ENCODE measurements at regions not wholly inside any gene's neighbourhood (a gene's known extent, or its start where the extent isn't known, plus 50 kb on each side); places are given as distances from the start of the nearest gene placed in this dataset.
A peak's percentile ranks its signal among the peaks of the same experiment; 100 is the strongest.
"Not testable (repeated sequence)": the region's sequence is repeated elsewhere in the genome, so short reads cannot be mapped to it uniquely, and the experiment has no call there.

DNA sequence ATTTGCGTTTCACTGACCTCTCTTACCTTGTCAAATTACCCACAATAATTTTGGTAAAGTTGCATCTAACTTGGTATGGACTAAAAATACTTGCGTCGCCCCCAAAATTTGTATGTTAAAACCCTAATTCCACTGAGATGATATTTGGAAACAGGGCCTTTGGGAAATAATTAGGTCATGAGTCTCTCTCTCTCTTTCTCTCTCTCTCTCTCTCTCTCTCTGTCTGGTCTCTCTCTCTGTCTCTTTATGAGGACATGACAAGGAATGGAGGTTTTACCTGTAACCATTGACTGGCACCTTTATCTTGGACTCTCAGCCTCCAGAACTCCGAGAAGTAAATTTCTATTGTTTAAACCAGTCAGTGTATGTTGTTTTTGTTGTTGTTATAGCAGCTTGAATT lies 111.5 kb upstream of the BDP1 start:
- ATAC-seq; H3K4me1 Mint-ChIP-seq; H3K9me3 ChIP-seq (ENCODE audit: control insufficient read depth, insufficient read depth, low read length); H3K27ac Mint-ChIP-seq; H3K27me3 ChIP-seq (ENCODE audit: control insufficient read depth, insufficient read depth, low read length); H3K27me3 Mint-ChIP-seq (ENCODE audit: low read depth in 2 of 2); H3K9me3 Mint-ChIP-seq; H3K4me3 Mint-ChIP-seq; H3K36me3 Mint-ChIP-seq; H3K4me1 ChIP-seq (ENCODE audit: control insufficient read depth, insufficient read depth, low read length); DNase-seq; H3K36me3 ChIP-seq (ENCODE audit: control insufficient read depth, insufficient read depth, low read length); H3K27ac ChIP-seq (ENCODE audit: low read length); intact Hi-C loops (cut with micrococcal nuclease); H3K4me3 ChIP-seq (ENCODE audit: low read length): not testable (repeated sequence)
- WGBS (ENCODE audit: insufficient coverage): no CpG with 5 or more reads among the region's 4 CpGs

DNA sequence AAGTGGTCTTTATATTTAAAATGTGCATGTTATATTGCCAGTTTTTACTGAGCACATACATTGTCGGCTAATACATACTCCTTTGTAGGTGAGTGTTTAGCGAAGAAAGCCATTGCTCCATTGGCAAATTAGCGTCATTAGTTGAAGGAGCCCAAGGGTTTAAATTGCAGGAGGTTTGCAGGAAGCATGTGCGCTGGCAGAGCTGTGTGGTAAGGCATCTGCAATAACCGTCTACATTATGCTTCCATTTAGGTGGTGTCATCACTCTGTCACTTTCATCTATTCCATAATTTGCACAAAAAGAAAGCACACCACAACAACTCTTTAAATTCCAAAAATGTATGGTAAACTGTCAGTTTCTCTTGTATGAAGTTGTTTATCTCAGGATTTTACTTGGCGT lies 82.8 kb upstream of the BDP1 start:
- H3K27me3 ChIP-seq (ENCODE audit: control insufficient read depth, insufficient read depth, low read length); H3K9me3 ChIP-seq (ENCODE audit: control insufficient read depth, insufficient read depth, low read length); H3K4me3 Mint-ChIP-seq; H3K4me1 Mint-ChIP-seq; H3K27ac Mint-ChIP-seq; H3K9me3 Mint-ChIP-seq; ATAC-seq; H3K36me3 ChIP-seq (ENCODE audit: control insufficient read depth, insufficient read depth, low read length); H3K4me3 ChIP-seq (ENCODE audit: low read length); H3K27ac ChIP-seq (ENCODE audit: low read length); DNase-seq; H3K4me1 ChIP-seq (ENCODE audit: control insufficient read depth, insufficient read depth, low read length); H3K36me3 Mint-ChIP-seq; intact Hi-C loops (cut with micrococcal nuclease): not testable (repeated sequence)
- peaks cover 10 to 12% of the 10 kb centered on the region in 2 donors for H3K27me3 Mint-ChIP-seq (ENCODE audit: low read depth in 2 of 2)
- WGBS (ENCODE audit: insufficient coverage): 97% methylated on average over 4 of the region's 6 CpGs

DNA sequence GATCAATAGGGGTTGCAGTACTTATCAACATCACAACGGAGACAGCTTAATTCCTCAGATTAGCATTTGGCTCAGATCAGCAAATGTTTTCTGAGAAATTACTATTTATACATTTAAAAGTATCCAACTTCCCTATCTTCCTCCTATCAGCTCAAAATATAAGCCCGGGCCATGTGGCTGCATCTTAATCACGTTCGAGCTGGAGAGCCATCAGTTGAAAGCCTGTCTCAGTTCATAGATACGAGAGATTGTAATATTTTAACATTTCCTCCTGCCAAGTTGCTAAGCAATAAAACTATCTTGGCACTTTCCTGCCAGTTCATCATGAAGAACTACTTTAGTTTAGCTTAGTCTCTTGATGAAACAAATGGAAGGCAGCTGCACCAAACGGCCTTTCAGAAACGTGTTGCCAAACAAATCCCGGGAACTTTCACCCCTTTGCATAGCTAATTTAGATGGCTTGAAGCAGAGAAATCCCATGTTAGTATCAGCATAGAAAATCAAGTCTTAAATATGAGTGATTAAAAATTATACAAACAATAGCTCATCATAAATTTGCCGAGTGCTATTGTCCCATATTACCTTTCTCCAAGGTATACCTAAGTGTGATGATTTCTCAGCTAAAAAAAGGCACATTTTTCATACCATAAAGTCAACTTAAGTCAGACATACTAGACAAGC lies 82.3 kb upstream of the BDP1 start:
- H3K4me3 ChIP-seq (ENCODE audit: low read length); intact Hi-C loops (cut with micrococcal nuclease); DNase-seq; H3K36me3 Mint-ChIP-seq; H3K9me3 ChIP-seq (ENCODE audit: control insufficient read depth, insufficient read depth, low read length); H3K27me3 ChIP-seq (ENCODE audit: control insufficient read depth, insufficient read depth, low read length); H3K4me1 Mint-ChIP-seq; H3K9me3 Mint-ChIP-seq; H3K27ac ChIP-seq (ENCODE audit: low read length); H3K4me1 ChIP-seq (ENCODE audit: control insufficient read depth, insufficient read depth, low read length); H3K4me3 Mint-ChIP-seq; H3K27ac Mint-ChIP-seq; H3K36me3 ChIP-seq (ENCODE audit: control insufficient read depth, insufficient read depth, low read length); ATAC-seq: not testable (repeated sequence)
- H3K27me3 Mint-ChIP-seq (ENCODE audit: low read depth in 2 of 2): peaks cover 10 to 12% of the 10 kb centered on the region in 2 donors
- 67% methylated on average over 8 of the region's 9 CpGs for WGBS (ENCODE audit: insufficient coverage)

DNA sequence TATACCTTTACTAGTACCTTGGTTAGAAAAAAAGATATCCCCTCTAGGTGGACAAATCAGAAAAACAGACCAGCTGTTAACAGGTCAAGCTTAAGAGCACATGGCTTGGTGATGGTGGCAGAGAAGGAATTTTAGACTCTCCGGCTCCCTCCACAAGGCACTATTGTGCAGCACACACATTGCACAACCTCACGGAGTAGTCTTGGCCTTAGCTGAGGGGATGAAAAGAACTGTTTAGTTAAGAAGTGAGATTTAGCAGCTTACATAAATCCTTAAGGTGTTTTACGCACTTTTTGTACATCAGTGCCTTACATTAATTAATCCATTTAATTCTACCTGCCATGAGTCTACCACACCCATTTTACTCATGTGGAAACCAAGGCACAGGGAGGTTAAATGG lies 71.2 kb upstream of the BDP1 start:
- intact Hi-C loops (cut with micrococcal nuclease); H3K4me1 ChIP-seq (ENCODE audit: control insufficient read depth, insufficient read depth, low read length); H3K27me3 ChIP-seq (ENCODE audit: control insufficient read depth, insufficient read depth, low read length); H3K9me3 Mint-ChIP-seq; DNase-seq; H3K27ac ChIP-seq (ENCODE audit: low read length); H3K36me3 Mint-ChIP-seq; H3K4me3 Mint-ChIP-seq; H3K4me3 ChIP-seq (ENCODE audit: low read length); H3K4me1 Mint-ChIP-seq; H3K36me3 ChIP-seq (ENCODE audit: control insufficient read depth, insufficient read depth, low read length); H3K9me3 ChIP-seq (ENCODE audit: control insufficient read depth, insufficient read depth, low read length); H3K27ac Mint-ChIP-seq; H3K27me3 Mint-ChIP-seq (ENCODE audit: low read depth in 2 of 2); ATAC-seq: not testable (repeated sequence)
- WGBS (ENCODE audit: insufficient coverage): 100% methylated on average over 1 of the region's 3 CpGs

DNA sequence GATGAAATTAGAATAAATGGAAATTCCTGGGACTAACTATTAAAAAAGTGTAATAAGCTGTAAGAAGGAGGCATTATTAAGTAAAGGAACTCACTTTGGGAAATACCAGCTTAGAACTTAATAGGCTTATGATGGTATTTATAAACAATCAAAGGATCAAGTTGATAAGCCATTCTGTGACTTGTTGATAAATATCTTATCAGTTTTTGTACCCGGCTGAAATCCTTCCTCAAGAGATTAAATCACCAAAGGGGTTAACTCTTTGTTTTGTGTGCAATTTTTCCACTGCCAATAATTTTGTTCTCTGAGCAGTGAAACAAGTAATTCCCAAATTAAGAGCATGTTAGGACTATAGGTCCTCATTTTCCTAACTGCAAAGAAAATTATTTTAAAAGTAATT lies 70.7 kb upstream of the BDP1 start:
- no peak overlapping the region for H3K4me3 ChIP-seq (ENCODE audit: low read length)
- Mint-ChIP-seq H3K27me3 (ENCODE audit: low read depth in 2 of 2) (peaks cover 2 to 8% of the 10 kb centered on the region in 2 donors), H3K9me3 (no peaks in the 10 kb centered on the region), H3K36me3 (no peaks in the 10 kb centered on the region), H3K4me1 (no peaks in the 10 kb centered on the region), H3K27ac (no peak overlapping the region), H3K4me3 (no peak overlapping the region)
- ATAC-seq (no peak), DNase-seq (no peak)
- TF ChIP-seq, protein P1, sequence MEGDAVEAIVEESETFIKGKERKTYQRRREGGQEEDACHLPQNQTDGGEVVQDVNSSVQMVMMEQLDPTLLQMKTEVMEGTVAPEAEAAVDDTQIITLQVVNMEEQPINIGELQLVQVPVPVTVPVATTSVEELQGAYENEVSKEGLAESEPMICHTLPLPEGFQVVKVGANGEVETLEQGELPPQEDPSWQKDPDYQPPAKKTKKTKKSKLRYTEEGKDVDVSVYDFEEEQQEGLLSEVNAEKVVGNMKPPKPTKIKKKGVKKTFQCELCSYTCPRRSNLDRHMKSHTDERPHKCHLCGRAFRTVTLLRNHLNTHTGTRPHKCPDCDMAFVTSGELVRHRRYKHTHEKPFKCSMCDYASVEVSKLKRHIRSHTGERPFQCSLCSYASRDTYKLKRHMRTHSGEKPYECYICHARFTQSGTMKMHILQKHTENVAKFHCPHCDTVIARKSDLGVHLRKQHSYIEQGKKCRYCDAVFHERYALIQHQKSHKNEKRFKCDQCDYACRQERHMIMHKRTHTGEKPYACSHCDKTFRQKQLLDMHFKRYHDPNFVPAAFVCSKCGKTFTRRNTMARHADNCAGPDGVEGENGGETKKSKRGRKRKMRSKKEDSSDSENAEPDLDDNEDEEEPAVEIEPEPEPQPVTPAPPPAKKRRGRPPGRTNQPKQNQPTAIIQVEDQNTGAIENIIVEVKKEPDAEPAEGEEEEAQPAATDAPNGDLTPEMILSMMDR (IDR thresholded peaks at IDR 0.05): no peak
- intact Hi-C loops (cut with micrococcal nuclease): no loop called here
- no peaks in the 10 kb centered on the region for H3K27me3 ChIP-seq (ENCODE audit: control insufficient read depth, insufficient read depth, low read length)
- H3K4me1 ChIP-seq (ENCODE audit: control insufficient read depth, insufficient read depth, low read length): no peaks in the 10 kb centered on the region
- H3K36me3 ChIP-seq (ENCODE audit: control insufficient read depth, insufficient read depth, low read length): no peaks in the 10 kb centered on the region
- no peak overlapping the region for H3K27ac ChIP-seq (ENCODE audit: low read length)
- no peaks in the 10 kb centered on the region for H3K9me3 ChIP-seq (ENCODE audit: control insufficient read depth, insufficient read depth, low read length)
- WGBS (ENCODE audit: insufficient coverage): 14% methylated on average over 1 of the region's 1 CpG

DNA sequence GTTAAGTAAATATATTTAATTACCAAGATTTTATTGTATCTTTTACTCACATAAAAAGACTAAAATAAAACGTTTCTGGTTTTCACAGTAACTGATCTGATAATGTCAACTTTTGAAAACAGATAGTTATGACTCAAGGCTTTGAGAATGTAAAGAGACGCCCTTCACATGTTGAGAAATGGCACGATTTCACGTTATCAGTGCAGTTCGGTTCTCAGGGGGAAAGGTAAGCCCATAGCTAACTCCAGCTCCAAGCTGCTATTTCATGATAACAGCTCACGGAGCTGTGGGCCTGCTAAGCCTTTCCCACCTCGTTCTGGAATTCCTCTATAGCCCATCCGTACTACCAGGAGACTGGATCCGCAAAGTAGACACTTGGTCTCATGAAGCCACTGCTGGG lies 70.2 kb upstream of the BDP1 start:
- H3K27ac ChIP-seq (ENCODE audit: low read length); ATAC-seq; H3K4me1 ChIP-seq (ENCODE audit: control insufficient read depth, insufficient read depth, low read length); H3K36me3 Mint-ChIP-seq; H3K27me3 Mint-ChIP-seq (ENCODE audit: low read depth in 2 of 2); H3K4me3 Mint-ChIP-seq; H3K27me3 ChIP-seq (ENCODE audit: control insufficient read depth, insufficient read depth, low read length); H3K27ac Mint-ChIP-seq; H3K4me1 Mint-ChIP-seq; intact Hi-C loops (cut with micrococcal nuclease); H3K9me3 ChIP-seq (ENCODE audit: control insufficient read depth, insufficient read depth, low read length); DNase-seq; H3K4me3 ChIP-seq (ENCODE audit: low read length); H3K9me3 Mint-ChIP-seq; H3K36me3 ChIP-seq (ENCODE audit: control insufficient read depth, insufficient read depth, low read length): not testable (repeated sequence)
- WGBS (ENCODE audit: insufficient coverage): 85% methylated on average over 8 of the region's 9 CpGs

DNA sequence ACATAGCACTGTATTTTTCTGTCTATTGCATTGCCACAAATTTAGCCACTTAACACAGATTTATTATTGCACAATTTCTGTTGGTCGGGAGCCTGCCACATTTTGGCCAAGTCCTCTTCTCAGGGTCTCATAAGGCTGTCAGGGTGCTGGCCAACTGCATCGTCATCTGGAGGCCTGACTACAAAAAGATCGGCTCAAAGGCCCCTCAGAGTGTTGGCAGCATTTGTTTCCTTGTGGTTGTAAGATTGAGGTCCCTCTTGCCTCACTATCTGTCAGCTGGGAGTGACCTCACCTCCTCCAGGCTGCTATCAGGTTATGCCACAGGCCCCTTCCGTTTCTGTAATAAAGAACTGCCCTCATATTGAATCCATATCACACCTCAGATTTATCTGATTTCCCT lies 67.3 kb upstream of the BDP1 start:
- H3K4me3 ChIP-seq (ENCODE audit: low read length); H3K4me3 Mint-ChIP-seq; H3K4me1 Mint-ChIP-seq; DNase-seq; H3K27ac ChIP-seq (ENCODE audit: low read length); H3K27me3 ChIP-seq (ENCODE audit: control insufficient read depth, insufficient read depth, low read length); H3K9me3 ChIP-seq (ENCODE audit: control insufficient read depth, insufficient read depth, low read length); H3K9me3 Mint-ChIP-seq; H3K27ac Mint-ChIP-seq; H3K4me1 ChIP-seq (ENCODE audit: control insufficient read depth, insufficient read depth, low read length); H3K36me3 Mint-ChIP-seq; intact Hi-C loops (cut with micrococcal nuclease); H3K36me3 ChIP-seq (ENCODE audit: control insufficient read depth, insufficient read depth, low read length); H3K27me3 Mint-ChIP-seq (ENCODE audit: low read depth in 2 of 2): not testable (repeated sequence)
- 55% methylated on average over 4 of the region's 4 CpGs for WGBS (ENCODE audit: insufficient coverage)
- peak in 2 of 3 donors; percentile 28 to 56 for ATAC-seq
